Mesendoderm (in vitro differentiated cells): ENCODE measurements at regions not wholly inside any gene's neighbourhood (a gene's known extent, or its start where the extent isn't known, plus 50 kb on each side); places are given as distances from the start of the nearest gene placed in this dataset.

Experiments used
- DNase-seq: peaks from one replicate; pipeline ENCODE4 v3.0.0; 2013
- H2AK5ac ChIP-seq: 2 replicates; pipeline ENCODE4 v1.6.1; 2013; ENCODE audit warnings: low read length, inconsistent platforms
- H2BK120ac ChIP-seq: 2 replicates; pipeline ENCODE4 v1.6.1; 2013; ENCODE audit warnings: low read depth, mild to moderate bottlenecking, low read length, moderate library complexity, mixed read lengths
- H2BK15ac ChIP-seq: replicated peaks from 2 replicates; pipeline ENCODE4 v1.6.1; 2013; ENCODE audit warnings: low read depth, mild to moderate bottlenecking, moderate library complexity
- H2BK5ac ChIP-seq: 2 replicates; pipeline ENCODE4 v1.6.1; 2013; ENCODE audit warnings: low read length, inconsistent platforms
- H3K18ac ChIP-seq: 2 replicates; pipeline ENCODE4 v1.6.1; 2013; ENCODE audit warnings: mild to moderate bottlenecking, low read length, mixed read lengths
- H3K23ac ChIP-seq: one replicate; pipeline ENCODE4 v1.6.1; 2013; ENCODE audit warnings: low read length
- H3K27ac ChIP-seq: 2 replicates; pipeline ENCODE4 v1.5.1; 2013; ENCODE audit warnings: low read depth, mild to moderate bottlenecking, inconsistent platforms, low read length, moderate library complexity
- H3K27me3 ChIP-seq: 2 replicates; pipeline ENCODE4 v1.6.1; 2013; ENCODE audit warnings: low read length, control low read depth, mild to moderate bottlenecking, inconsistent platforms; ENCODE audit not compliant: insufficient read depth, poor library complexity
- H3K36me3 ChIP-seq: 2 replicates; pipeline ENCODE4 v1.6.1; 2013; ENCODE audit warnings: low read length, inconsistent platforms; ENCODE audit not compliant: control insufficient read depth, insufficient read depth
- H3K4ac ChIP-seq: one replicate; pipeline ENCODE4 v1.6.1; 2013; ENCODE audit warnings: low read depth, mild to moderate bottlenecking, low read length, moderate library complexity
- H3K4me1 ChIP-seq: 2 replicates; pipeline ENCODE4 v1.6.1; 2013; ENCODE audit warnings: low read depth, low read length, inconsistent platforms; ENCODE audit not compliant: control insufficient read depth
- H3K4me2 ChIP-seq: 2 replicates; pipeline ENCODE4 v1.6.1; 2013; ENCODE audit warnings: low read length
- H3K4me3 ChIP-seq: 2 replicates; pipeline ENCODE4 v1.5.1; 2013; ENCODE audit warnings: mild to moderate bottlenecking, low read length
- H3K56ac ChIP-seq: one replicate; pipeline ENCODE4 v1.6.1; 2013; ENCODE audit warnings: low read length
- H3K79me1 ChIP-seq: 2 replicates; pipeline ENCODE4 v1.6.1; 2013; ENCODE audit warnings: low read length, inconsistent platforms
- H3K79me2 ChIP-seq: 2 replicates; pipeline ENCODE4 v1.6.1; 2013; ENCODE audit warnings: mild to moderate bottlenecking, low read length; ENCODE audit not compliant: control insufficient read depth, insufficient read depth
- H3K9ac ChIP-seq: 2 replicates; pipeline ENCODE4 v1.6.1; 2013; ENCODE audit warnings: low read length, inconsistent platforms
- H4K5ac ChIP-seq: one replicate; pipeline ENCODE4 v1.6.1; 2013; ENCODE audit warnings: low read length
- H4K8ac ChIP-seq: one replicate; pipeline ENCODE4 v1.6.1; 2013; ENCODE audit warnings: low read depth, mild to moderate bottlenecking, control low read depth, low read length, moderate library complexity
- WGBS: extraction: QIAGEN DNeasy Blood & Tissue Kit; methylation state at CpG from one replicate; pipeline ENCODE4 v1.1.7; 2013; ENCODE audit warnings: low lambda C conversion rate, missing lambda C conversion rate; ENCODE audit not compliant: insufficient coverage; ENCODE audit errors: extremely low coverage; 5-methylcytosine and 5-hydroxymethylcytosine counted together

DNA sequence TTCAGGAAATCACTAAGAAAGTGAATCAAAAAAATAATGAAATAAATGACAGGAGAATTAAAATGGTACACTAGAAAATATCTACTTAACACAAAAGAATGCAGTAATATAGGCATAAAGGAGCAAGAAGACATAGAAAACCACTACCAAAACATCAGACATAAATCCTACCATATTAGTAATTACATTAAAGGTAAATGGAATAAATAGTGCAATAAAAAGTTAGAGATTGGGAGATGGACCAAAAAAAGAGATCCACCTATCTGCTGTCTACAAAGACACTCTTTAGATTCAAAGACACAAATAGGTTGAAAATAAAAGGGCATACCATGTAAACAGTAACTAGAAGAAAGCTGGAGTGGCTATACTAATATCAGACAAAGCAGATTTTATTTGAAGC lies 167.0 kb upstream of the SAMSN1 start:
- Histone ChIP-seq H3K9ac (no peak overlapping the region), H3K4me3 (no peak overlapping the region), H3K23ac (no peak overlapping the region), H3K27me3 (no peaks in the 10 kb centered on the region), H4K8ac (no peak overlapping the region), H3K79me1 (no peaks in the 10 kb centered on the region), H2BK120ac (no peak overlapping the region), H3K18ac (no peak overlapping the region), H3K4me1 (no peaks in the 10 kb centered on the region), H4K5ac (no peak overlapping the region), H2BK15ac (no peak overlapping the region), H2AK5ac (no peak overlapping the region), H3K4ac (no peak overlapping the region), H3K56ac (no peak overlapping the region), H3K79me2 (no peaks in the 10 kb centered on the region), H3K36me3 (no peaks in the 10 kb centered on the region), H3K4me2 (no peak overlapping the region), H2BK5ac (no peak overlapping the region), H3K27ac (no peak overlapping the region)
- no peak for DNase-seq

DNA sequence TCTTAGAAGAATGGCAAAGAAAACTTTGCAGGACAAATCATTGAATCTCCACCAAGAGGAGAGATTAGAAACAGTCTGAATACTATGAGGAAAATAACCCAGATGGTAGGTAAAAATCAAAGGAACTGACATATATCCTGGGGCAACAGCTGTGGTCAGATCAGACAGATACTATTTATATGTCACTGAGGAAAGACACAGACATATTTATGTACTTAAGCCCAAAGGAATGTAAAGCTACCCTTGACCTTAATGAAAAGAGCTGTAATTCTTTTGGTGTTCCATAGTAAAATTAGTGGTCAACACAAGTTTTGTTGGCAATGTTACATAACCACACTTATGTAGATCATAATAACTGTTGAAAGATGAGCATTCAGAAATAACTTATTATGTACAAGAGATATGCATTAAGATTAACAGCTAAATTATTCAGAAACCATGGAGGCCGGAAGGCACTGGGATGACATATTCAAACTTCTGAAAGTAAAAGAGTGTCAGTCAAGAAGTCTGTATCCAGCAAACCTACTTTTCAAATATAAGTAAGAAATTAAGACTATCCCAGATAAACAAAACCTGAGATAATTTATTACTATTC lies 166.1 kb upstream of the SAMSN1 start:
- Histone ChIP-seq H3K4ac (no peak overlapping the region), H2BK5ac (no peak overlapping the region), H4K8ac (no peak overlapping the region), H3K56ac (no peak overlapping the region), H3K4me1 (no peaks in the 10 kb centered on the region), H4K5ac (no peak overlapping the region), H3K4me2 (no peak overlapping the region), H3K4me3 (no peak overlapping the region), H2AK5ac (no peak overlapping the region), H3K79me1 (no peaks in the 10 kb centered on the region), H3K27ac (no peak overlapping the region), H2BK15ac (no peak overlapping the region), H2BK120ac (no peak overlapping the region), H3K18ac (no peak overlapping the region), H3K27me3 (no peaks in the 10 kb centered on the region), H3K23ac (no peak overlapping the region), H3K36me3 (no peaks in the 10 kb centered on the region), H3K9ac (no peak overlapping the region), H3K79me2 (no peaks in the 10 kb centered on the region)
- DNase-seq = no peak
- WGBS = no CpG with 5 or more reads among the region's 1 CpG

DNA sequence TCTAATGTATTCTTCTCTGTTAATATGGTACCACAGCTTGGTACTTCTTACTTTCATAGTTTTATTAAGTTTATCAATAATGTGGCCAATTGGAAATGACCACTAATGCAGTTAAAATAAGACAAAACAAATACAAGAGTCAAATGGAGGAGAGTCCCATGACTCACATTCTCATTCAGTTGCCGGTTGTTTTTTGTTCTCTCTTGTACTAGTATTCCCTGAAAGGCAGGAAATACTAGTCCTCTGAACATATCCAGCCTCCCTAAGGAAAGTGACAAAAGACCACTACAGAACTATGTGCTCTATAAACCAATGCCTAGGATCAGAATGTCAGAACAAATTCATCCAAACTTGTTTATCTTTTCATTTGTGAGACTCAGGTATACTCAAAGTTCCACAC lies 165.2 kb upstream of the SAMSN1 start:
- H4K5ac ChIP-seq = no peak overlapping the region
- no peak overlapping the region for H3K9ac ChIP-seq
- no peak overlapping the region for H3K4me3 ChIP-seq
- DNase-seq = no peak
- H2AK5ac ChIP-seq = no peak overlapping the region
- no peak overlapping the region for H3K56ac ChIP-seq
- no peak overlapping the region for H2BK15ac ChIP-seq
- no peak overlapping the region for H2BK5ac ChIP-seq
- no CpG with 5 or more reads among the region's 1 CpG for WGBS
- no peak overlapping the region for H3K4ac ChIP-seq
- H3K4me2 ChIP-seq = no peak overlapping the region
- no peaks in the 10 kb centered on the region for H3K79me2 ChIP-seq
- H3K18ac ChIP-seq = no peak overlapping the region
- H3K36me3 ChIP-seq = no peaks in the 10 kb centered on the region
- no peaks in the 10 kb centered on the region for H3K27me3 ChIP-seq
- H3K27ac ChIP-seq = no peak overlapping the region
- no peaks in the 10 kb centered on the region for H3K79me1 ChIP-seq
- H2BK120ac ChIP-seq = no peak overlapping the region
- H4K8ac ChIP-seq = no peak overlapping the region
- no peak overlapping the region for H3K23ac ChIP-seq
- no peaks in the 10 kb centered on the region for H3K4me1 ChIP-seq

DNA sequence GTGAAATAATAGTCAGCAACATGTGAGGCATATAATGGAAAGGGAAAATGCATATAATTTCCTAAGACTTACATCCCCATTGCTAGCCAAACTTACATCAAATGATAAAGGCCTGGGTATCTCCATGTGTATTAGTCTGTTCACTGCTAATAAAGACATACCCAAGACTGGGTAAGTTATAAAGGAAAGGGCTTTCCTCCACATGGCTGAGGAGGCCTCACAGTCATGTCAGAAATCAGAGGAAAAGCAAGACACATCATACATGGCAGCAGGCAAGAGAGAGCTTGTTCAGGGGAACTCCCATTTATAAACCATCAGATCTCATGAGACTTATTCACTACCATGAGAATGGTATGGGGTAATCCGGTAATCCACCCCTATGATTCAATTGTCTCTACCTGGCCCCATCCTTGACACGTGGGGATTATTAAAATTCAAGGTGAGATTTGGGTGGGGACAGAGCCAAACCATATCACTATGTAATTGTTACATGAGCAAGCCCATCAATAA lies 161.5 kb upstream of the SAMSN1 start:
- H4K8ac ChIP-seq = no peak overlapping the region
- no peaks in the 10 kb centered on the region for H3K36me3 ChIP-seq
- no peak overlapping the region for H3K56ac ChIP-seq
- no peaks in the 10 kb centered on the region for H3K79me2 ChIP-seq
- H3K23ac ChIP-seq = no peak overlapping the region
- H2BK15ac ChIP-seq = no peak overlapping the region
- H3K18ac ChIP-seq = no peak overlapping the region
- H3K27ac ChIP-seq = no peak overlapping the region
- no peak overlapping the region for H2BK120ac ChIP-seq
- H3K79me1 ChIP-seq = no peaks in the 10 kb centered on the region
- no peak overlapping the region for H3K4ac ChIP-seq
- no peak overlapping the region for H3K9ac ChIP-seq
- no peak overlapping the region for H3K4me2 ChIP-seq
- no peaks in the 10 kb centered on the region for H3K4me1 ChIP-seq
- H3K4me3 ChIP-seq = no peak overlapping the region
- no peak for DNase-seq
- no peaks in the 10 kb centered on the region for H3K27me3 ChIP-seq
- no CpG with 5 or more reads among the region's 2 CpGs for WGBS
- no peak overlapping the region for H2AK5ac ChIP-seq
- no peak overlapping the region for H4K5ac ChIP-seq
- H2BK5ac ChIP-seq = no peak overlapping the region

DNA sequence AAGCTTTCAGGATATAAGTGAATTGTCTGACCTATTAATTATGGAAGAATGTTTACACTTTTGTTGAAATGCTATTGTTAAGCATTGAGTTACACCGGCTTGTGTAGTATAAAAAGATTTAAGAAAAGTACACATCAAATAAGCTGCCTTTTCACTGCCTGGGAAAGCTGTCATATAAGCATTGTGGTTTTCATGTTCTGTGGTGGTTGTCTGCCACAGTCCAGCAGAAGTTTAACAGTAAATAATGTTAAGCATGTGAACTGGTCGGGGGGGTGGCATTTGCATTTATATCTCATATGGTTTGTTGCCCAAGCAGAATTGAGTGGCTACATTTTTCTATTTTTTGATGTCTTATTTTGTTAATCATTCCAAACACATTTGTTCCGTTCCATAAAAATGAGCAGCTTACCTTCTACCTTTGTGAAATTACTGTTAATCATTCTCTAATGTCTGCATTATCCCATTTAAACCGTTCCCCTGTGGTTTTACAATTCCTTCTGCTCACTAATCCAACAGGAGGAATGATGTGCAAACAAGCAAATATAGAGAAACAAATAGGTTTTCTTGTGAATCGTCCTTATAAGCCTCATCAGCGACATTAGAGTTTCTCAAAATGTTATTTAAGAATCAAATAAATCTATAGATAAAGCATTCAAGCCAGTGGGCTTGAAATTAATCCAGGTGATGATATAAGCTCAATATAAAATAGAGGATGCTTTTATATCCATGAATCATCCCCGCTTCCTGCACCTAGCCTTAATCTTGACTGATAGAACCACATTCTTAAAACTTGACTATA lies 160.8 kb upstream of the SAMSN1 start:
- no peak overlapping the region for H3K4me2 ChIP-seq
- H2AK5ac ChIP-seq = no peak overlapping the region
- no peaks in the 10 kb centered on the region for H3K4me1 ChIP-seq
- H3K79me2 ChIP-seq = no peaks in the 10 kb centered on the region
- H2BK5ac ChIP-seq = no peak overlapping the region
- no peak overlapping the region for H2BK120ac ChIP-seq
- no peak overlapping the region for H3K4me3 ChIP-seq
- H3K79me1 ChIP-seq = no peaks in the 10 kb centered on the region
- WGBS = no CpG with 5 or more reads among the region's 7 CpGs
- no peak overlapping the region for H3K56ac ChIP-seq
- no peak overlapping the region for H4K5ac ChIP-seq
- no peak overlapping the region for H4K8ac ChIP-seq
- no peak overlapping the region for H3K23ac ChIP-seq
- H3K27ac ChIP-seq = no peak overlapping the region
- no peaks in the 10 kb centered on the region for H3K27me3 ChIP-seq
- H3K36me3 ChIP-seq = no peaks in the 10 kb centered on the region
- no peak overlapping the region for H3K4ac ChIP-seq
- no peak overlapping the region for H2BK15ac ChIP-seq
- no peak for DNase-seq
- H3K9ac ChIP-seq = no peak overlapping the region
- H3K18ac ChIP-seq = no peak overlapping the region
